ENCODE measurements at regions not wholly inside any gene's neighbourhood (a gene's known extent, or its start where the extent isn't known, plus 50 kb on each side); places are given as distances from the start of the nearest gene placed in this dataset.

DNA sequence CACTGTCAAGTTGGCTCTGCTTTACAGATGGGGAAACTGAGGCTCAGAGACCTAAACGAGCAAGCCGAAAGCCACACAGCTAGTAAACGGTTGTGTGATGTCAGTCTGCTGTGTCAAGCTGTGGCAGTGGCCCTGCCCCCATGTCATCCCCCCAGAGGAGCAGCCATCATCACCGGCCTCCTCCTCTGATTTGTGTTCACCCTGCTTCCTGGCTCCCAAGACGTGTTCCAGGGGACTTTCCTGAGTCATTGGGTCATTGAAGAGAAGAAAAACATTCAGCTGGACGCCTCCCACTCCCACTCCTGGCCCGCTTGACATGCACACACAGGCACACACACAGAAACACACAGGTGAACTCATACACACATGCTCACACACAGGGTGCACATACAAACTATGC, 54.0 kb upstream of the CIBAR2 start:
- no peak overlapping the region for H3K27ac Mint-ChIP-seq
- TF ChIP-seq, protein P1, sequence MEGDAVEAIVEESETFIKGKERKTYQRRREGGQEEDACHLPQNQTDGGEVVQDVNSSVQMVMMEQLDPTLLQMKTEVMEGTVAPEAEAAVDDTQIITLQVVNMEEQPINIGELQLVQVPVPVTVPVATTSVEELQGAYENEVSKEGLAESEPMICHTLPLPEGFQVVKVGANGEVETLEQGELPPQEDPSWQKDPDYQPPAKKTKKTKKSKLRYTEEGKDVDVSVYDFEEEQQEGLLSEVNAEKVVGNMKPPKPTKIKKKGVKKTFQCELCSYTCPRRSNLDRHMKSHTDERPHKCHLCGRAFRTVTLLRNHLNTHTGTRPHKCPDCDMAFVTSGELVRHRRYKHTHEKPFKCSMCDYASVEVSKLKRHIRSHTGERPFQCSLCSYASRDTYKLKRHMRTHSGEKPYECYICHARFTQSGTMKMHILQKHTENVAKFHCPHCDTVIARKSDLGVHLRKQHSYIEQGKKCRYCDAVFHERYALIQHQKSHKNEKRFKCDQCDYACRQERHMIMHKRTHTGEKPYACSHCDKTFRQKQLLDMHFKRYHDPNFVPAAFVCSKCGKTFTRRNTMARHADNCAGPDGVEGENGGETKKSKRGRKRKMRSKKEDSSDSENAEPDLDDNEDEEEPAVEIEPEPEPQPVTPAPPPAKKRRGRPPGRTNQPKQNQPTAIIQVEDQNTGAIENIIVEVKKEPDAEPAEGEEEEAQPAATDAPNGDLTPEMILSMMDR (IDR thresholded peaks at IDR 0.05), result no peak
- H3K27me3 Mint-ChIP-seq (ENCODE audit: insufficient read depth), result peaks cover 11% of the 10 kb centered on the region
- H3K4me1 Mint-ChIP-seq (ENCODE audit: low read depth), result peaks cover 37% of the 10 kb centered on the region
- peaks cover 1% of the 10 kb centered on the region for H3K36me3 Mint-ChIP-seq (ENCODE audit: low read depth)
- H3K9me3 Mint-ChIP-seq, result no peaks in the 10 kb centered on the region
- DNase-seq, result no peak
- H3K4me3 Mint-ChIP-seq, result no peak overlapping the region

DNA sequence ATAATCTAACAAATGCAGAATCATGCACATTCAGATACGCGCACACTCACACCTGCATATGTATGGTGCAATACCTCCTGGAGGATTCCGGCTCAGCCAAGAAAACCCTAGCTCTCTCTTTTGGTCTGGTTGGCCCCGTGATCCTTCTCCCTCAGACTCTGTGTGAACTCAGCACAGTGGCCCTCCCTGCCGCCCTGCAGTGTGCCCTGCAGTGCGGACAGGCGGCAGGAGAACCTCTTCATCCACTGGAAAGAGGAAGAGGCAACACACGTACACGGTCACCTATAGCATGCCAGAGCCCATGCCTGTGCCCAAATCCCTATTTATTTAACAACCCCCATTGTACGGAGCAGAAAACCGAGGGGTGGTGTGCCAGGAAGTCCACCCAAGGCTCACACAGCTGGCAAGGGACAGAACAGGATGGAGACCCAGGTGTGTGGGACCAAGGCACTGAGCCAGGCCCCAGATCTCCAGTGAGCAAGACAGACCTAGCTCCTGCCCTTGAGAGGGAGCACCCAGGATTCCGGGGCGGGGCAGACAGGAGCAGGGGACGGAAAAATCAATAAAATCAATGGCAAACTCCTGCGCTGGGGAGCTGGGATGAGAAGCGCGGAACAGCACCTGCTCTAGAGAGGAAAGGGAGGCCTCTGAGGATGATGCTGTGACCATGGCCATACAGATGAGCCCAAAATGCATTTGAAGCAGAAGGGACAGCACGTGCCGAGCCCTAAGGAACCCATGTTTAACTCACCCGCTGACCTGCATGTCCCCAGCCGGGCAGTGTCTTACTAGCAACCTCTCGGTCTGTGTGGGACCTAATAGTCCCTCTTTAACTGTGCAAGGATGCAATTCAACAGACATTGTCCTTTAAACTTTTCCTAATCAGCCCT, 54.7 kb upstream of the CIBAR2 start:
- Mint-ChIP-seq H3K4me3 (no peak overlapping the region), H3K27ac (no peak overlapping the region), H3K4me1 (ENCODE audit: low read depth) (peaks cover 37% of the 10 kb centered on the region), H3K36me3 (ENCODE audit: low read depth) (peaks cover 8% of the 10 kb centered on the region), H3K27me3 (ENCODE audit: insufficient read depth) (peaks cover 13% of the 10 kb centered on the region), H3K9me3 (peaks cover 4% of the 10 kb centered on the region)
- DNase-seq, result no peak
- TF ChIP-seq, protein P1 (IDR thresholded peaks at IDR 0.05), result no peak

DNA sequence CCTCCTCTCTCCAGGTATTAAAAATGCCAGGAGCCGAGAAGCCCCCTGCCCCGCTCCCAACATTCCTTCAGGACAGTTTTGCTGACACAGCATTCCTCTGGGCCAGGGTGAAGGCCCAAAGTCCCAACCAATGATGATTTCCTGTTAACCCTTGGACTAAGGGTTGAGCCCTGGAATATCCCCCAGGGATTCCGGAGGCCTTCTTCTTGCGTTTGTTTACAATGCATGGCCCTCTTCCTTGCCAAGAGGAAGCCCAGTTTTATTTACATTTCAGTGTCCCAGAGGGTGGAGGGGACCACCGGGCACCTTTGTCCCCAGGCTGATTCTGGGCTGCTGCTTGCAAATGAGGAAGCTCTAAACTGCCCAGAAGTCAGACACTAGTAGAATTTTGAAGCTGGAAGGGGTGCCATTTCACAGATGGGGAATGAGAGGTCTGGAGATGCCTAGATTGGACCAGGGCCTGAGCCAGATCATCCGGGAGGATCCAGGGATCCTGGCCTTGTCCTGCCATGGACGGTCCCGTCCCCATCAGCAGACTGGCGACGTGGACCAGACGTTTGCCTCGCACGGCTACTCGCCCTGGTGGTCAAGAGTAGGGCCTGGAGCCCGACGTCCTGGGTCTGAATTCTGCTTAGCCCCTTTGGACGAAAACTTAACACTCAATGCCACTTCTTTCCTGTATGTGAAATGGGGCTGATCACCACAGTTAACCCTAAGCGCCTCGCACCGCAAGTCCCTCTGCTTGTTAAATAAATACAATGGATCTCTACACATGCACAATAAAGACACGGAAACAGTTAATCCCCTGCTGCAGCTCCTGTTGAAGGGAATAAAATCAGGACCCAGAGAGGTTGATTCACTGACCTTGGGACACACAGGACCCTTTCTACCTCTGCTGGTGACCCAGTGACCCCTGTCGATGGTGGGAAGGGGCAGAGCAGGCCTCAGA, 55.6 kb upstream of the CIBAR2 start:
- peaks cover 37% of the 10 kb centered on the region for H3K4me1 Mint-ChIP-seq (ENCODE audit: low read depth)
- H3K27me3 Mint-ChIP-seq (ENCODE audit: insufficient read depth), result peaks cover 14% of the 10 kb centered on the region
- no peak for DNase-seq
- H3K9me3 Mint-ChIP-seq, result peaks cover 8% of the 10 kb centered on the region
- H3K27ac Mint-ChIP-seq, result no peak overlapping the region
- no peak overlapping the region; the same call in 1 of the 2 replicates for H3K4me3 Mint-ChIP-seq
- TF ChIP-seq, protein P1 (IDR thresholded peaks at IDR 0.05), result no peak
- H3K36me3 Mint-ChIP-seq (ENCODE audit: low read depth), result peaks cover 17% of the 10 kb centered on the region

DNA sequence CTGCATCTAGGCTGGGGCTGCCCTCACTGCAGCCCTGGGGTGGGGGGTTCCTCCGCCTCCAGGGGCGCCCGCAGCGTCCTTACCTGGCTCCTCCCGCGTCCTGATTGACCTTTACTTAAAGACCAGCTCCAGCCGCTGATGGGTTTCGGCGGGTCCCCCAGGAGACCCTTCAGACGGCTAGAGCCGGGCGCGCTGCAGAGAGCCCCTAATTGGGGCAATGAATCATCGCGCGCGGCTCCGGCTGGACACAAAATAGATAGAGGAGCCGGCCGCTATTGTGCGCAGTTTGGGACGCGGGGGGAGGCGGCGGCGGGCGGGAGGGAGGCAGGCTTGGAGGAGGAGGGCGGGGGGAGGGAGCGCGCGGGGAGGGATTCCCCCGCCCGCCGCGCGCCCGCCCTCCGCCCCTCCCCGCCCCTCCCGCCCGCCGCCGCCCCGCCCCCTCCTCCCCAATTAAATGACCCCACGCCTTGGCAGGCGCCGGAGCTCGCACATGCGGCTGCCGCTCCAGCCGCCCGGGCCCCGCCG, 56.5 kb upstream of the CIBAR2 start:
- peak; percentile 45 for DNase-seq
- Mint-ChIP-seq H3K9me3 (peaks cover 8% of the 10 kb centered on the region), H3K27me3 (ENCODE audit: insufficient read depth) (peaks cover 11% of the 10 kb centered on the region), H3K4me3 (peak overlapping the region; percentile 24; the same call in 1 of the 2 replicates), H3K27ac (no peak overlapping the region), H3K36me3 (ENCODE audit: low read depth) (peaks cover 20% of the 10 kb centered on the region), H3K4me1 (ENCODE audit: low read depth) (peaks cover 44% of the 10 kb centered on the region)
- TF ChIP-seq, protein P1 (IDR thresholded peaks at IDR 0.05), result no peak

DNA sequence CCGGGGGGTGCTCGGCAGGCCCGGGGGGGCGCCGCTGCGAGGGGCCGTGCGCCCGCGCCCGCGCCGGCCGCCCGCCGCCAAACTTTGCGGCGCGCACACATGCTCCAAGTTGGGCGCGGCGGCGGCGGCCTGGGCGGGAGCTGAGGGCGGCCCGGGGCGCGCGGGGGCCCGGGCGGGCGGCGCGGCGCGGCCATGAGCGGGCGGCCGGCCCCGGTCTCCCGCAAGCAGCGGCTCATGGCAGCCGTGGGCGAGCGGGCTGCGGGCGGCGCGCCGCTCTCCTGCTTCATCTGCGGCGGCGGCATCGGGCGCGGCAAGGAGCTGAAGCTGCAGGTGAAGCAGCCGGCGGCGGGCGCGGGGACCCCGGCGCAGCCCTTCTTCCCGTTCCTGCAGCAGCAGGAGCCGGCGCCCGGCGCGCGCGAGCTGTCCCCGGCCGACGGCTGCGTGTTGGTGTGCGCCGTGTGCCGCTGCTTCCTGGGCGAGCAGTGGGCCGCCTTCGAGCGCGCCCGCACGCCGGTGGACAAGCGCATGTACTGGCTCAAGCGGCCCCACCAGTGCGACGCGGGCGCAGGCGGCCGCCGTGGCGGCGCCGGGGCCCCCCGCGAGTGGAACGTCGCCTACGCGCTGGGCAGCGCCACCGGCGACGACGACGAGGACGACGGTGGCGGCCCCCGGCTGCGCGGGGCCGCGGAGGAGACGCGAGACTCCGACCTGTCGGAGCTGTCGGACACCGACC, 57.2 kb upstream of the CIBAR2 start:
- peaks cover 13% of the 10 kb centered on the region for H3K27me3 Mint-ChIP-seq (ENCODE audit: insufficient read depth)
- no peak overlapping the region for H3K27ac Mint-ChIP-seq
- peaks cover 50% of the 10 kb centered on the region for H3K4me1 Mint-ChIP-seq (ENCODE audit: low read depth)
- H3K4me3 Mint-ChIP-seq, result no peak overlapping the region
- H3K9me3 Mint-ChIP-seq, result peaks cover 8% of the 10 kb centered on the region
- DNase-seq, result peak; percentile 12
- TF ChIP-seq, protein P1 (IDR thresholded peaks at IDR 0.05), result no peak
- peaks cover 20% of the 10 kb centered on the region for H3K36me3 Mint-ChIP-seq (ENCODE audit: low read depth)
